Common myeloid progenitor, CD34-positive (primary cell): ENCODE measurements at regions not wholly inside any gene's neighbourhood (a gene's known extent, or its start where the extent isn't known, plus 50 kb on each side); places are given as distances from the start of the nearest gene placed in this dataset.

ENCODE experiments used
- CTCF ChIA-PET: fragments of 350-600 bp; sonication (Branson Sonifier 250); formaldehyde crosslinking; loops from one replicate; lab custom pipeline; 2021; ENCODE audit warnings: antibody characterized with exemption; lab: Charles Lee
- POLR2A ChIA-PET: fragments of 350-600 bp; sonication (Branson Sonifier 250); formaldehyde crosslinking; loops from one replicate; lab custom pipeline; 2021; ENCODE audit warnings: antibody characterized with exemption; lab: Charles Lee
- DNase-seq, 3 donors: peaks; one replicate each; pipeline versions ENCODE4 v3.0.0 to v3.0.0-alpha.2; 2013
- H3K27ac ChIP-seq, 2 experiments: 1 replicate in 1 of 2; 2 replicates in 1 of 2; pipeline ENCODE4 v1.7.0; 2013; ENCODE audit warnings: inconsistent platforms in 2 of 2, low read length in 2 of 2, mild to moderate bottlenecking in 2 of 2, low read depth in 1 of 2, moderate library complexity in 1 of 2; ENCODE audit not compliant: severe bottlenecking in 2 of 2, insufficient read depth in 1 of 2, poor library complexity in 1 of 2
- H3K27me3 ChIP-seq, 5 experiments: replicated peaks in 2 of 5; 1 replicate in 3 of 5; 2 replicates in 2 of 5; pipeline versions ENCODE4 v1.6.1 to v1.7.0; 2013; ENCODE audit warnings: low read length in 4 of 5, mild to moderate bottlenecking in 2 of 5, moderate library complexity in 2 of 5, inconsistent platforms in 1 of 5; ENCODE audit not compliant: insufficient read depth in 5 of 5, control insufficient read depth in 4 of 5
- H3K36me3 ChIP-seq, 4 experiments: 1 replicate in 2 of 4; 2 replicates in 2 of 4; pipeline versions ENCODE4 v1.6.1 to v1.7.0; 2013; ENCODE audit warnings: low read length in 3 of 4, control low read depth in 1 of 4, mild to moderate bottlenecking in 1 of 4; ENCODE audit not compliant: control insufficient read depth in 4 of 4, insufficient read depth in 4 of 4
- H3K4me1 ChIP-seq, 4 experiments: 1 replicate in 3 of 4; 2 replicates in 1 of 4; pipeline versions ENCODE4 v1.6.1 to v1.7.1; 2013; ENCODE audit warnings: low read length in 3 of 4, mild to moderate bottlenecking in 3 of 4, control low read depth in 1 of 4, inconsistent platforms in 1 of 4, moderate library complexity in 1 of 4; ENCODE audit not compliant: control insufficient read depth in 4 of 4, insufficient read depth in 4 of 4; ENCODE audit errors: control extremely low read depth in 1 of 4
- H3K4me3 ChIP-seq, 7 experiments: 1 replicate in 4 of 7; 2 replicates in 3 of 7; pipeline versions ENCODE4 v1.5.1 to v1.7.0; 2013; ENCODE audit warnings: mild to moderate bottlenecking in 7 of 7, low read length in 6 of 7, moderate library complexity in 6 of 7, inconsistent platforms in 2 of 7, low read depth in 2 of 7, control low read depth in 1 of 7; ENCODE audit not compliant: insufficient read depth in 4 of 7, control insufficient read depth in 1 of 7; ENCODE audit errors: extremely low read depth in 1 of 7
- H3K9me3 ChIP-seq, 5 experiments: 1 replicate in 4 of 5; 2 replicates in 1 of 5; pipeline versions ENCODE4 v1.6.1 to v1.7.1; 2013; ENCODE audit warnings: low read length in 4 of 5, mild to moderate bottlenecking in 2 of 5, inconsistent platforms in 1 of 5, low read depth in 1 of 5, moderate library complexity in 1 of 5; ENCODE audit not compliant: control insufficient read depth in 4 of 5, insufficient read depth in 2 of 5; ENCODE audit errors: control extremely low read depth in 1 of 5
- WGBS: methylation state at CpG from one replicate; pipeline ENCODE4 v1.1.5; 2013; ENCODE audit not compliant: insufficient coverage; 5-methylcytosine and 5-hydroxymethylcytosine counted together

DNA sequence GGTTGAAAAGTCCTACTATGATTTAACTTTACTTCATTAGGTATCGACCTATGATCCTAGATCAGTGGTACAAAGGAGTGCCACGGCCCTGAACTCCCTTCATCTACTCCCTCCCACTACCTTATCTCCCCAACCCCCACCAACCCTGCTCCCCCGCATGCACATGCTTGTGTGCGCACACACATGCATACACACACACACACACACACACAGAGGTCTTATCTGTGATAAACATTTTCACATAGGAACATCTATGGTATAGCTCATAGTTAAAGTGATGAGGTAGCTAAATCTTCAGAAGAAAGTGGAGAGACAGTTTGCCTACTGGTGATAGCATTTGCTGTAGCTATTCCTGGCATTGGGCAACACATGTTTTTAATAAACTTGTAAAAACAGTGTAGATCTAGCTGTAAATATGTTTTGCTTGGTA is 471.3 kb downstream of the ZEB2 start:
- no peak overlapping the region for H3K4me3 ChIP-seq
- no peak for DNase-seq
- H3K9me3 ChIP-seq, result no peaks in the 10 kb centered on the region
- ChIA-PET CTCF (interaction anchor here (0.9 kb wide), 1 partner anchor 53 kb away, joined by 3 read pairs; no protein-coding TSS in a partner anchor), POLR2A (no interaction called here)
- no peaks in the 10 kb centered on the region for H3K4me1 ChIP-seq
- 100% methylated on average over 2 of the region's 4 CpGs for WGBS
- no peaks in the 10 kb centered on the region for H3K36me3 ChIP-seq
- H3K27me3 ChIP-seq, result no peaks in the 10 kb centered on the region
- H3K27ac ChIP-seq, result no peak overlapping the region

DNA sequence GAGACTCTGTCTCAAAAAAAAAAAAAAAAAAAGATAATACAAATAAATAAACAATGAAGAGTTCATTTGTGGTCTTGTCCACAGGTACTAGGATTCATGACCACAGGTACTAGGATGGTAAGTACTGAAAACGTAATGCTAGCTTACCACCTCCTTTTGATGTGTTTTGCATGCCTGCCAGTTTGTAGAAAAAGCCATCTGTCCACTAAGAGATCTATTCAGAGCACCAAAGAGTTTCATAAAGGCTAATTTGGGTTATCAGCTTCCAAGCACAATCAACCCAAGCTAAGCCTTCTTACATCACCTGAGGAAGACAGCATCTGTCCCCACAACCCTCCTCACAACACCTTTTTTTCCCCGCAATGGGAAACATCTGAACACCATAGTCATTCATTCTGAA is 477.2 kb downstream of the ZEB2 start:
- CTCF ChIA-PET, result interaction anchor here (1.6 kb wide), 1 partner anchor 12 kb away, joined by 3 read pairs; no protein-coding TSS in a partner anchor
- DNase-seq, result no peak
- no peaks in the 10 kb centered on the region for H3K9me3 ChIP-seq
- POLR2A ChIA-PET, result no interaction called here
- H3K36me3 ChIP-seq, result no peaks in the 10 kb centered on the region
- 100% methylated on average over 1 of the region's 2 CpGs for WGBS
- no peak overlapping the region for H3K4me3 ChIP-seq
- H3K27me3 ChIP-seq, result no peaks in the 10 kb centered on the region
- H3K4me1 ChIP-seq, result no peaks in the 10 kb centered on the region
- H3K27ac ChIP-seq, result no peak overlapping the region

DNA sequence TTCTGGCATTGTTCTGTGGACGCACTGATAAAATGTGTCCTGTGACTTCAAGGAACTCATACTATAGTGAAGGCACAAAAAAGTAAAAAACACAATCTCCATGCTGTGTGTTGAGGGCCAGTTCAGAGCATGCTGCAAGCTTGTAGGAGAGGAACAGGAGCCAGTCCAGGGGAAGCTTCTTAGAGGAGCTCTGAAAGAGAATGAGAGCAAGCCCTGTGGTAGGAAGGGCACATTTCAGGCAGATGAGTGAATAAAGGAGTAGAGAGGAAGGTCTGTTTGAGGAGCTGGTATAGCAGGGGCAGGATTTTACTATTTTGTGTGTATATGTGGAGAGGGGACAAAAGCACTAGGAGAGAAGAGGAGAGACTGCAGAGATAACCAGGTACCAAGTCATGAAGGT is 478.3 kb downstream of the ZEB2 start:
- 100% methylated on average over 1 of the region's 1 CpG for WGBS
- Histone ChIP-seq H3K27ac (no peak overlapping the region), H3K4me3 (no peak overlapping the region), H3K36me3 (no peaks in the 10 kb centered on the region), H3K4me1 (no peaks in the 10 kb centered on the region), H3K9me3 (no peaks in the 10 kb centered on the region), H3K27me3 (no peaks in the 10 kb centered on the region)
- no peak for DNase-seq
- POLR2A ChIA-PET, result no interaction called here
- CTCF ChIA-PET, result interaction anchor here (1.6 kb wide), 1 partner anchor 11 kb away, joined by 3 read pairs; no protein-coding TSS in a partner anchor

DNA sequence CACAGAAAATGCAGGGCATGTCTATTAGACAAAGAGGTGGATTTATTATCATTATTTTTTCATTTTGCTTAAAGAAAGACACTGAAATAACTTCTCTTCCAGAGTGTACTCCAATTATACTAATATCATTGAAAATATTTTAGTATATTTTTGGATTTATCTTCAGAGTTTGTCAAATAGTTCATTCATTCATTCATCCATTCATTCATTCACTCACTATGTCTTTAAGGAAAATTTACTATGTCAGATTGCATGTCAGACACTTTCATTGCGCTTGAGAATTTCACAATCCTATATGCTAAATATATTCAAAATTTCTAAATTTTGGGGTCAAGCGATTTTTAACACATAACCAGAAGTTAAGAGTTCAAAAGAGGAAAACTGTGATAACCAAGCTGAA is 479.1 kb downstream of the ZEB2 start:
- CTCF ChIA-PET, result no interaction called here
- no peaks in the 10 kb centered on the region for H3K36me3 ChIP-seq
- WGBS, result no CpG with 5 or more reads among the region's 2 CpGs

DNA sequence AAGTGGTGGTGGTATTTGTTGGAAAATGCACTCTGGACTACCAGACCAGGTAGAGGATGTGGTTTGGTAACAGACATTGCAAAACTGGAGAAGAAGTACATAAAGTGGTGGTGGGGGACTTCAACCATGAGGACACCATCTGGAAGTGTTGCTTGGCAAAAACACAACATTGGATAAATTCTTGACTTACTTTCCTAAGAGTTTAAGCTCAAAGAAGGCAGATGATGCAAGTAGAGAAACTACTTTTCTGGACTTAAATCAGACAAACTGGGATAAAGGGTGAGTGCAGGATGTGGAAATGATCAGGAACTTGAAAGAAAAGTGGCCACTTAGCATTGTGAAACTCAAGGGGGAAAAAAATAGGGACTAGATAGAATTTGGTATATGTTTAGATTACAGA is 487.4 kb downstream of the ZEB2 start:
- H3K9me3 ChIP-seq, result peaks cover 0 to 8% (median 4%) of the 10 kb centered on the region in 5 experiments
- peaks cover 0 to 7% (median 0%) of the 10 kb centered on the region in 4 experiments for H3K36me3 ChIP-seq
- ChIA-PET CTCF (no interaction called here), POLR2A (no interaction called here)
- DNase-seq, result peak in 1 of 3 donors; percentile 0
- H3K4me3 ChIP-seq, result no peak overlapping the region
- no peaks in the 10 kb centered on the region for H3K4me1 ChIP-seq
- H3K27ac ChIP-seq, result no peak overlapping the region
- no peaks in the 10 kb centered on the region for H3K27me3 ChIP-seq

More for the DNA sequence above, 479.1 kb downstream of the ZEB2 start:
- POLR2A ChIA-PET, result no interaction called here
- Histone ChIP-seq H3K27me3 (no peaks in the 10 kb centered on the region), H3K4me3 (no peak overlapping the region), H3K4me1 (no peaks in the 10 kb centered on the region), H3K9me3 (no peaks in the 10 kb centered on the region), H3K27ac (no peak overlapping the region)
- DNase-seq, result no peak

DNA sequence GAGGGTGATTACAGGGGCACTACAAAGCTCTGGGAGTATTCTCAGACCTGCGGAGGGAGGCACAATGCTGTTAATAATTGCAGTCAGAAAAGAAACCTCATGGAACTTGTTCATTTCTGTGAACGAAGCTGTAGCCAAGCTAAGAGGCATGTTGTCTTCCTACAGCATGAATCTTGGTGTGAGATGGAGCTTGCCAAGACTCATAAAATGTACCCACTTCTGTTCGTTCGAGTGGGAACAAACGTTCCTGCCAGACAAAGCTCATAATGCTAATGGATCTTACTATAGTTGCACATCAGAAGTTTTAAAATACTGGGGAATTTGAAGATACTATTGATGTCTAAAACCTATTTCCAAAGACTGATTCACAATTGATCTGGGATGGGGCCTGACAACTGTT is 489.1 kb downstream of the ZEB2 start:
- WGBS, result 97% methylated on average over 5 of the region's 5 CpGs
- no peak overlapping the region for H3K4me3 ChIP-seq
- H3K4me1 ChIP-seq, result no peaks in the 10 kb centered on the region
- peaks cover 0 to 7% (median 0%) of the 10 kb centered on the region in 4 experiments for H3K36me3 ChIP-seq
- H3K9me3 ChIP-seq, result peaks cover 0 to 8% (median 4%) of the 10 kb centered on the region in 5 experiments
- H3K27ac ChIP-seq, result no peak overlapping the region
- CTCF ChIA-PET, result interaction anchor here (0.7 kb wide), 1 partner anchor 12 kb away, joined by 3 read pairs; no protein-coding TSS in a partner anchor
- POLR2A ChIA-PET, result no interaction called here
- H3K27me3 ChIP-seq, result no peaks in the 10 kb centered on the region
- DNase-seq, result no peak

DNA sequence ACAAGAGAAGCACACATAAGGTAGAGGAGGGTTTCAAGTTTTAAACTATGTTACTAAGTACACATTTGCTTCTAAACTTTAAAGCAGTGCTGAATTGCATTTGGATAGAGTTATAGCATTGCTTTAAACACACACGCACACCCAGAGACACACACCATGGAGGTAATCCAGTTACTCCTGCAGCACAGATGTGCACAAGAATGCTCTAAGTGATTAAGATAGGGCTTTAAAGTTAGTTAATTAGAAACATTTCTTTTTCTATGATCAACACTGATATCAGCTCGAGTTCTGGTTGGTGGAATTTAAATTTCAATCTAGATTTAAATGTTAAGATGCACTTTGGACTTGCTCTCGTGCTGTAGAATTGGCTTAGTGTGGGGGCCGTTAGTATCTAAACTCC is 492.3 kb downstream of the ZEB2 start:
- Histone ChIP-seq H3K27ac (no peak overlapping the region), H3K4me3 (no peak overlapping the region), H3K36me3 (peaks cover 0 to 2% (median 0%) of the 10 kb centered on the region in 4 experiments), H3K9me3 (peaks cover 0 to 2% (median 0%) of the 10 kb centered on the region in 5 experiments), H3K4me1 (no peaks in the 10 kb centered on the region), H3K27me3 (no peaks in the 10 kb centered on the region)
- POLR2A ChIA-PET, result no interaction called here
- CTCF ChIA-PET, result no interaction called here
- DNase-seq, result no peak
- WGBS, result no CpG with 5 or more reads among the region's 4 CpGs
